CD4-positive, alpha-beta T cell (primary cell): ENCODE measurements at regions not wholly inside any gene's neighbourhood (a gene's known extent, or its start where the extent isn't known, plus 50 kb on each side); places are given as distances from the start of the nearest gene placed in this dataset.

ENCODE experiments used
- ATAC-seq: fragments of 200-7000 bp; cut with Tn5 transposase; one replicate; pipeline ENCODE4 v1.10.0; 2022; ENCODE audit warnings: mild to moderate bottlenecking; ENCODE audit not compliant: poor library complexity
- CTCF ChIA-PET: fragments of 350-600 bp; sonication (Branson Sonifier 250); formaldehyde crosslinking; loops from one replicate; lab custom pipeline; 2021; ENCODE audit warnings: antibody characterized with exemption, inconsistent platforms; lab: Charles Lee
- POLR2A ChIA-PET: fragments of 350-600 bp; sonication (Branson Sonifier 250); formaldehyde crosslinking; loops from one replicate; lab custom pipeline; 2021; ENCODE audit warnings: antibody characterized with exemption, inconsistent platforms; lab: Charles Lee
- DNase-seq, 14 experiments: peaks; one replicate each; pipeline ENCODE4 v3.0.0-alpha.2; 2013 to 2020; ENCODE audit warnings: mixed read lengths in 2 of 14
- H3K27ac ChIP-seq, 2 donors: one replicate each; pipeline versions ENCODE4 v1.5.1 to v1.7.0; 2013; ENCODE audit warnings: low read length in 2 of 2, low read depth in 1 of 2, mild to moderate bottlenecking in 1 of 2
- H3K27me3 ChIP-seq, 2 experiments: 1 replicate in 1 of 2; 2 replicates in 1 of 2; pipeline versions ENCODE4 v1.6.1 to v1.7.0; 2013; ENCODE audit warnings: low read length in 2 of 2, control low read depth in 1 of 2, mild to moderate bottlenecking in 1 of 2, moderate library complexity in 1 of 2; ENCODE audit not compliant: insufficient read depth in 2 of 2, control insufficient read depth in 1 of 2
- H3K36me3 ChIP-seq: one replicate; pipeline ENCODE4 v1.6.1; 2013; ENCODE audit warnings: low read length, control low read depth; ENCODE audit not compliant: insufficient read depth
- H3K4me1 ChIP-seq: one replicate; pipeline ENCODE4 v1.6.1; 2013; ENCODE audit warnings: low read length, control low read depth; ENCODE audit not compliant: insufficient read depth
- H3K4me3 ChIP-seq: one replicate; pipeline ENCODE4 v1.5.1; 2013; ENCODE audit warnings: mild to moderate bottlenecking, low read length, moderate library complexity
- H3K9me3 ChIP-seq, 2 experiments: 1 replicate in 1 of 2; 2 replicates in 1 of 2; pipeline versions ENCODE4 v1.6.1 to v1.7.0; 2013; ENCODE audit warnings: low read length in 2 of 2, mild to moderate bottlenecking in 2 of 2, control low read depth in 1 of 2, moderate library complexity in 1 of 2; ENCODE audit not compliant: control insufficient read depth in 1 of 2, insufficient read depth in 1 of 2
- H3K27ac Mint-ChIP-seq: one replicate; pipeline ENCODE4 v1.8.0; 2020; ENCODE audit warnings: mixed read lengths
- H3K27me3 Mint-ChIP-seq: one replicate; pipeline ENCODE4 v1.8.0; 2021; ENCODE audit warnings: mixed read lengths
- H3K36me3 Mint-ChIP-seq: one replicate; pipeline ENCODE4 v1.8.0; 2021; ENCODE audit warnings: low read depth, mixed read lengths
- H3K4me1 Mint-ChIP-seq: one replicate; pipeline ENCODE4 v1.8.0; 2021; ENCODE audit warnings: low read depth, mixed read lengths
- H3K4me3 Mint-ChIP-seq: one replicate; pipeline ENCODE4 v1.8.0; 2020; ENCODE audit warnings: mild to moderate bottlenecking, mixed read lengths
- H3K9me3 Mint-ChIP-seq: one replicate; pipeline ENCODE4 v1.8.0; 2020; ENCODE audit warnings: mixed read lengths
- intact Hi-C, 2 experiments: fragments of 100-400 bp; cut with DNase I in 1 of 2; cut with micrococcal nuclease in 1 of 2; formaldehyde crosslinking; loops; one replicate each; pipeline versions ENCODE4 v1.15.1 to v1.9.0; 2023 to 2025; cut with DNase I, micrococcal nuclease
- TF ChIP-seq, protein P1 (sequence below): fragments of 200-600 bp; IDR thresholded peaks from one replicate; pipeline ENCODE4 v1.8.0; 2022; ENCODE audit warnings: antibody characterized with exemption, mild to moderate bottlenecking

- H3K27me3 Mint-ChIP-seq, result no peaks in the 10 kb centered on the region
- CTCF ChIA-PET, result no interaction called here
- peaks cover 22% of the 10 kb centered on the region for H3K4me1 ChIP-seq
- peaks cover 0 to 11% of the 10 kb centered on the region in 2 experiments for H3K9me3 ChIP-seq
- no peaks in the 10 kb centered on the region for H3K36me3 Mint-ChIP-seq
- TF ChIP-seq, protein P1, sequence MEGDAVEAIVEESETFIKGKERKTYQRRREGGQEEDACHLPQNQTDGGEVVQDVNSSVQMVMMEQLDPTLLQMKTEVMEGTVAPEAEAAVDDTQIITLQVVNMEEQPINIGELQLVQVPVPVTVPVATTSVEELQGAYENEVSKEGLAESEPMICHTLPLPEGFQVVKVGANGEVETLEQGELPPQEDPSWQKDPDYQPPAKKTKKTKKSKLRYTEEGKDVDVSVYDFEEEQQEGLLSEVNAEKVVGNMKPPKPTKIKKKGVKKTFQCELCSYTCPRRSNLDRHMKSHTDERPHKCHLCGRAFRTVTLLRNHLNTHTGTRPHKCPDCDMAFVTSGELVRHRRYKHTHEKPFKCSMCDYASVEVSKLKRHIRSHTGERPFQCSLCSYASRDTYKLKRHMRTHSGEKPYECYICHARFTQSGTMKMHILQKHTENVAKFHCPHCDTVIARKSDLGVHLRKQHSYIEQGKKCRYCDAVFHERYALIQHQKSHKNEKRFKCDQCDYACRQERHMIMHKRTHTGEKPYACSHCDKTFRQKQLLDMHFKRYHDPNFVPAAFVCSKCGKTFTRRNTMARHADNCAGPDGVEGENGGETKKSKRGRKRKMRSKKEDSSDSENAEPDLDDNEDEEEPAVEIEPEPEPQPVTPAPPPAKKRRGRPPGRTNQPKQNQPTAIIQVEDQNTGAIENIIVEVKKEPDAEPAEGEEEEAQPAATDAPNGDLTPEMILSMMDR, result no peak
- H3K4me1 Mint-ChIP-seq, result peaks cover 63% of the 10 kb centered on the region
- intact Hi-C loops, result no loop called here
- DNase-seq (no peak), ATAC-seq (no peak)
- H3K9me3 Mint-ChIP-seq, result peaks cover 4% of the 10 kb centered on the region
- no peaks in the 10 kb centered on the region for H3K27me3 ChIP-seq
- no peaks in the 10 kb centered on the region for H3K36me3 ChIP-seq
- no peak overlapping the region for H3K4me3 ChIP-seq
- no peak overlapping the region for H3K27ac ChIP-seq
- no peak overlapping the region for H3K4me3 Mint-ChIP-seq
- peak overlapping the region; percentile 44 for H3K27ac Mint-ChIP-seq
- POLR2A ChIA-PET, result no interaction called here
These were observed 175.6 kb upstream of the BCL6 start for GRCh38 chr3:187920913-187921312.

- H3K4me1 Mint-ChIP-seq, result peaks cover 69% of the 10 kb centered on the region
- CTCF ChIA-PET, result interaction anchor here (0.6 kb wide), 2 partner anchors 328 to 822 kb away, joined by 3 read pairs; no protein-coding TSS in a partner anchor
- H3K27me3 Mint-ChIP-seq, result no peaks in the 10 kb centered on the region
- no peak for ATAC-seq
- no peaks in the 10 kb centered on the region for H3K36me3 ChIP-seq
- TF ChIP-seq, protein P1, result no peak
- no peak overlapping the region for H3K4me3 ChIP-seq
- H3K27ac ChIP-seq, result no peak overlapping the region
- intact Hi-C loops, result no loop called here
- H3K4me3 Mint-ChIP-seq, result peak overlapping the region; percentile 51
- H3K27me3 ChIP-seq, result no peaks in the 10 kb centered on the region
- peak overlapping the region; percentile 44 for H3K27ac Mint-ChIP-seq
- H3K36me3 Mint-ChIP-seq, result no peaks in the 10 kb centered on the region
- H3K9me3 ChIP-seq, result peaks cover 0 to 11% of the 10 kb centered on the region in 2 experiments
- POLR2A ChIA-PET, result interaction anchor here (1.0 kb wide), 1 partner anchor 16 kb away, joined by 3 read pairs; no protein-coding TSS in a partner anchor
- H3K4me1 ChIP-seq, result peaks cover 24% of the 10 kb centered on the region
- H3K9me3 Mint-ChIP-seq, result peaks cover 4% of the 10 kb centered on the region
- no peak for DNase-seq
These were observed 176.3 kb upstream of the BCL6 start for GRCh38 chr3:187921391-187922074.

GRCh38 chr3:187922704-187923416 lies 177.6 kb upstream of the BCL6 start:
- Mint-ChIP-seq H3K9me3 (peaks cover 4% of the 10 kb centered on the region), H3K36me3 (no peaks in the 10 kb centered on the region), H3K4me3 (no peak overlapping the region), H3K27ac (no peak overlapping the region), H3K4me1 (peaks cover 76% of the 10 kb centered on the region), H3K27me3 (no peaks in the 10 kb centered on the region)
- no peak overlapping the region for H3K27ac ChIP-seq
- no peak for DNase-seq
- no peak for ATAC-seq
- ChIA-PET CTCF (no interaction called here), POLR2A (no interaction called here)
- H3K4me1 ChIP-seq, result peaks cover 23% of the 10 kb centered on the region
- no peaks in the 10 kb centered on the region for H3K27me3 ChIP-seq
- TF ChIP-seq, protein P1, result no peak
- intact Hi-C loops, result no loop called here
- no peak overlapping the region for H3K4me3 ChIP-seq
- no peaks in the 10 kb centered on the region for H3K36me3 ChIP-seq
- peaks cover 0 to 11% of the 10 kb centered on the region in 2 experiments for H3K9me3 ChIP-seq
